ENCODE measurements at regions not wholly inside any gene's neighbourhood (a gene's known extent, or its start where the extent isn't known, plus 50 kb on each side); places are given as distances from the start of the nearest gene placed in this dataset.

DNA sequence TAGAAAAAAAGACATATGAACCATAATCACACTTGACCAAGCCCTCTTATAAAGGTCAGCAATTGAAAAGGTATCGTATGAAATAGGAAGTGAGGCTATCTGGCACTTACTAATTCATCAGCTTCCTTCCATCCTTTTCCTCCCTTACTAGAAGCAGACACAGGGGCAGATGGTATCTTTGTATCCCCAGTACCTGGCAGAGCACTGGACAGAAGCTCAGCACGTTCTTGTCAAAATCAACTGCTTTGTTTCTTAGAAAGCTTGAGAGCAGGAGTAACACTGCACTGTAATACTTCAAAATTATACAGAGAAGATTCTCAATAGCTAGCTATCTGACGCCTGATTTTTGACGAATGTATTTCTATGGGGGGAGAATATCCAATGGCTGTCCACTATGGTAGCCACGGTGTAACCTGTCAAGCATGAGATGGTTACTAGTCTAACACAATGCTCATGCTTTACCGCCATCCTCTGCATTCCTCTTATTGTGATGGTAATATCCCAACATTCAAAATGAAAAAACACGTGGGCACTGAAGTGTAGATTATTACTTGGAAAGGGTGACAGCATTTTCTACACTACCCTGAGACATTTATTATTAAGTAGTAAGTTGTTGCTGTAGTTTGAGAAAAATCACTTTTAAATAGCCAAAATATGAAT is 175.6 kb downstream of the SIPA1L2 start:
- H4K20me1 ChIP-seq (ENCODE audit: insufficient read depth): no peaks in the 10 kb centered on the region
- H3K4me2 ChIP-seq (ENCODE audit: low read length): no peak overlapping the region
- H3K36me3 ChIP-seq (ENCODE audit: insufficient read depth, low read length): no peaks in the 10 kb centered on the region
- H3K79me2 ChIP-seq (replicated peaks; ENCODE audit: insufficient read depth, low read length): no peaks in the 10 kb centered on the region
- no peak overlapping the region for H3K9ac ChIP-seq (ENCODE audit: low read length)
- TF ChIP-seq EZH2 (IDR thresholded peaks at IDR 0.05; ENCODE audit: borderline replicate concordance, insufficient read depth, low read length, poor library complexity, severe bottlenecking) (no peak), RAD21 (conservative IDR thresholded peaks at IDR 0.05) (no peak), MXI1 (conservative IDR thresholded peaks at IDR 0.05; ENCODE audit: poor library complexity, severe bottlenecking) (no peak), SMC3 (conservative IDR thresholded peaks at IDR 0.05; ENCODE audit: poor library complexity) (no peak), TAF1 (IDR thresholded peaks at IDR 0.05; ENCODE audit: low read depth) (no peak), EP300 (conservative IDR thresholded peaks at IDR 0.05; ENCODE audit: poor library complexity, severe bottlenecking) (no peak), POLR2AphosphoS5 (IDR thresholded peaks at IDR 0.05) (no peak), CTCF (IDR thresholded peaks at IDR 0.05; ENCODE audit: poor library complexity, severe bottlenecking) (no peak)
- TF ChIP-seq, protein P1, sequence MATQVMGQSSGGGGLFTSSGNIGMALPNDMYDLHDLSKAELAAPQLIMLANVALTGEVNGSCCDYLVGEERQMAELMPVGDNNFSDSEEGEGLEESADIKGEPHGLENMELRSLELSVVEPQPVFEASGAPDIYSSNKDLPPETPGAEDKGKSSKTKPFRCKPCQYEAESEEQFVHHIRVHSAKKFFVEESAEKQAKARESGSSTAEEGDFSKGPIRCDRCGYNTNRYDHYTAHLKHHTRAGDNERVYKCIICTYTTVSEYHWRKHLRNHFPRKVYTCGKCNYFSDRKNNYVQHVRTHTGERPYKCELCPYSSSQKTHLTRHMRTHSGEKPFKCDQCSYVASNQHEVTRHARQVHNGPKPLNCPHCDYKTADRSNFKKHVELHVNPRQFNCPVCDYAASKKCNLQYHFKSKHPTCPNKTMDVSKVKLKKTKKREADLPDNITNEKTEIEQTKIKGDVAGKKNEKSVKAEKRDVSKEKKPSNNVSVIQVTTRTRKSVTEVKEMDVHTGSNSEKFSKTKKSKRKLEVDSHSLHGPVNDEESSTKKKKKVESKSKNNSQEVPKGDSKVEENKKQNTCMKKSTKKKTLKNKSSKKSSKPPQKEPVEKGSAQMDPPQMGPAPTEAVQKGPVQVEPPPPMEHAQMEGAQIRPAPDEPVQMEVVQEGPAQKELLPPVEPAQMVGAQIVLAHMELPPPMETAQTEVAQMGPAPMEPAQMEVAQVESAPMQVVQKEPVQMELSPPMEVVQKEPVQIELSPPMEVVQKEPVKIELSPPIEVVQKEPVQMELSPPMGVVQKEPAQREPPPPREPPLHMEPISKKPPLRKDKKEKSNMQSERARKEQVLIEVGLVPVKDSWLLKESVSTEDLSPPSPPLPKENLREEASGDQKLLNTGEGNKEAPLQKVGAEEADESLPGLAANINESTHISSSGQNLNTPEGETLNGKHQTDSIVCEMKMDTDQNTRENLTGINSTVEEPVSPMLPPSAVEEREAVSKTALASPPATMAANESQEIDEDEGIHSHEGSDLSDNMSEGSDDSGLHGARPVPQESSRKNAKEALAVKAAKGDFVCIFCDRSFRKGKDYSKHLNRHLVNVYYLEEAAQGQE (IDR thresholded peaks at IDR 0.05; ENCODE audit: borderline replicate concordance): no peak
- no peaks in the 10 kb centered on the region for H3K27me3 ChIP-seq (ENCODE audit: insufficient read depth, low read depth, low read length)
- H3K9me3 ChIP-seq (ENCODE audit: low read length): no peaks in the 10 kb centered on the region
- H3K27ac ChIP-seq (ENCODE audit: low read length): no peak overlapping the region
- H3F3A ChIP-seq (ENCODE audit: insufficient read depth, low read length, poor library complexity, severe bottlenecking): no peaks in the 10 kb centered on the region
- no peak overlapping the region for H3K4me3 ChIP-seq (ENCODE audit: low read length)
- H2AFZ ChIP-seq (ENCODE audit: low read depth, low read length): no peak overlapping the region
- no peaks in the 10 kb centered on the region for H3K9me2 ChIP-seq (ENCODE audit: insufficient read depth, low read length)

GRCh38 chr1:232452736-232453440 is 177.0 kb downstream of the SIPA1L2 start:
- TF ChIP-seq MXI1 (conservative IDR thresholded peaks at IDR 0.05; ENCODE audit: poor library complexity, severe bottlenecking) (no peak), EZH2 (IDR thresholded peaks at IDR 0.05; ENCODE audit: borderline replicate concordance, insufficient read depth, low read length, poor library complexity, severe bottlenecking) (no peak), SMC3 (conservative IDR thresholded peaks at IDR 0.05; ENCODE audit: poor library complexity) (no peak), POLR2AphosphoS5 (IDR thresholded peaks at IDR 0.05) (no peak), TAF1 (IDR thresholded peaks at IDR 0.05; ENCODE audit: low read depth) (no peak), RAD21 (conservative IDR thresholded peaks at IDR 0.05) (no peak), EP300 (conservative IDR thresholded peaks at IDR 0.05; ENCODE audit: poor library complexity, severe bottlenecking) (no peak), CTCF (IDR thresholded peaks at IDR 0.05; ENCODE audit: poor library complexity, severe bottlenecking) (no peak)
- TF ChIP-seq, protein P1 (IDR thresholded peaks at IDR 0.05; ENCODE audit: borderline replicate concordance): no peak
- Histone ChIP-seq H4K20me1 (ENCODE audit: insufficient read depth) (no peaks in the 10 kb centered on the region), H3K27me3 (ENCODE audit: insufficient read depth, low read depth, low read length) (no peaks in the 10 kb centered on the region), H3K4me2 (ENCODE audit: low read length) (no peak overlapping the region), H3K9ac (ENCODE audit: low read length) (no peak overlapping the region), H3F3A (ENCODE audit: insufficient read depth, low read length, poor library complexity, severe bottlenecking) (no peaks in the 10 kb centered on the region), H3K4me3 (ENCODE audit: low read length) (no peak overlapping the region), H3K9me3 (ENCODE audit: low read length) (no peaks in the 10 kb centered on the region), H2AFZ (ENCODE audit: low read depth, low read length) (no peak overlapping the region), H3K9me2 (ENCODE audit: insufficient read depth, low read length) (no peaks in the 10 kb centered on the region), H3K27ac (ENCODE audit: low read length) (no peak overlapping the region), H3K36me3 (ENCODE audit: insufficient read depth, low read length) (no peaks in the 10 kb centered on the region), H3K79me2 (replicated peaks; ENCODE audit: insufficient read depth, low read length) (no peaks in the 10 kb centered on the region)
